Right hindlimb (tissue), 1 donor: ENCODE measurements at regions not wholly inside any gene's neighbourhood (a gene's known extent, or its start where the extent isn't known, plus 50 kb on each side); places are given as distances from the start of the nearest gene placed in this dataset.
"Not testable (repeated sequence)": the region's sequence is repeated elsewhere in the genome, so short reads cannot be mapped to it uniquely, and the experiment has no call there.

Experiments
- DNase-seq: peaks from one replicate; pipeline ENCODE4 v3.0.0-alpha.2; 2018

- DNase-seq, result no peak
These were observed 63.1 kb downstream of the TSN start for GRCh38 chr2:121818546-121818945.

DNA sequence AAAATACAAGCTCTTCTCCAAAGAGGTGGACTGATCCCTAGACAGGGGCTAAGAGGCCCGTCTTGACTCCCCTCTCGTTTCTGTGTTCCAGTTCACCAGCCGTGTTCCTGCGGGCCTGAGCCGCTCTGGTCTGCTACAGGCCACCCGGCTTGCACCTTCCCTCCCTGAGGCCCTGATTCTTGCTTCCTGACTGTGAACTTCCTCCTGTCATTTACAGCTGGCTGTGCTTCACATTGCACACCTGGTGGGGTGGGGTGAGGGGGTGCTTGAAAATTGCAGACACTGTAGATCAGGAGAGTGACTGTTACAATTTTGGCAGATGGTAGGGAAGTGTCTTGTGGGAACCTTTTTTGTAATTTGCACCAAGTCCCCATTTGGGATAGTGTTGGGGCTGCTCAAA lies 64.4 kb downstream of the TSN start:
- DNase-seq, result no peak

DNA sequence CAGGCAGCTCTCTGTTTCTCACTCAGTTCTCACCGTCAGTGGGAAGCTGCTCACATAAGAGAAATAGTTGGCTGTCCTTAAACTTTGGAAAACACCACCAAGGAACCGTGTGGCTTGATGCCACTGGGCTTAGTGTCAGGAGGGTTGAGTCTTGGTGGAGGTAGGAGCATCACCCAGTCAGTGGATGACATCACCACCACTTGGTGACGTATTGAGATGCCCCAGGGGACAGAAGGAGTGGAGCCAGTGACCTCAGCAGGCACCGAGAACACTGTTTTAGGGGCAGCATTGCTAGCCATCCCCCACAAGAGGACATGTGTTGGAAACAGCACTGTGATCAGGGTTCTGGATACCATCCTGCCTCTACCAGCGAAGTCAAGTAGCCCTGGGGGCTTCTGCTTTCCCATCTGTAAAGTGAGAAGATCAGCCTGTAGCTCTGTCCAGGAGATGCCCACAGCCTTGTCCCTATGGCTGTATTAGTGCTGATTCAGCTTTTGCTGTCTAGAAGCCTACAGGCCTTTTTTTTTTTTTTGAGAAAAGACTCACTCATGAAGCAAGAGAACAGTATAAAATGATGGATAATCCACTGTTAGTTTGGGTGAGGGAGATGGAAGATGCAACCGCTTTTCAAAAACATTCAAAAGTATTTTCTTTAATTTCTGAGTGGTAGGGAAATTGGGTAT lies 66.2 kb downstream of the TSN start:
- no peak for DNase-seq

- DNase-seq, result no peak
These were observed 68.8 kb downstream of the TSN start for GRCh38 chr2:121824264-121824663.

DNA sequence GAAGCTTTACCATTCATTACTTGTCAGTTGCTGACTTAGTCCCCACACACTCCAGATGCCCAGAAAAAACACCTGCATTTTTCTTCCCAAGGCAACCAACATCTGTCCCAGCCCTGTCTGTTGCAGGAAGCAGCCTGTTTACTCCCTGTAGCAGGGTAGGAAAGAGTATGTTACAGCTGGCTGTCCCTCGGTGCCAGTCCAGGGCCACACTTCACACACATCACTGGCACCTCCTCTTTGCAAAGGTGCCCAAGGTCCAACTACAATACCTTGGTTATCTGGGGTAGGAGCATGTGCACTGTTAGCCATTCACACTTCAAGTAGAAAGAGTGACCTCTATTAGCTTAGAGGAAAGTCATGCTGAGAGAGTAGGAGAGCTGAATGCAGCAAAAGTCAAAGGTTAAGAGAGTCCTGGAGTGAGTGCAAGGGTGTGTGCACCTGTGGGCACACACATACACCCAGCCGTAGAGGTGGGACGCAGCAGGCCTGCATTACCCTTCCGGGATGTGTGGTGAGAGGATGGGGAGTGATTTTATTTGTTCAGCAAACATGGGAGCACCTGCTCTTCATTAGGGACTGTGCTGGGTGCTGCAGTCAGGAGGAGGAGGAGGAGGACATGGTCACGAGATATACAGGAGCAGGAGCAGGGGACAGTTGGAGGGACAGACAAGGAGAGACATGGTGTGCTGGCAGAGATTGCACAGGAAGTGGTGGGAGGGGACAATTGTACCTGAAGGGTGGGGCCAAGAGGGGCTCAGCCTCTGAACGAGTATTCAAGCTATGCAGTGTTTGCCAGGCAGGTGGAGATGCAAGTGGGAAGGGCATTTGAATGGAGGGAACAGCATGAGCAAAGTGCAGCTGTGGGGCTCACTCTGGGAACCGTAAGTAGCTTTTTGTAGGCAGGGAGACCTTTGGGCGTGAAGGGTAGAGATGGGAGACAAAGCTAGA lies 69.8 kb downstream of the TSN start:
- DNase-seq, result no peak

DNA sequence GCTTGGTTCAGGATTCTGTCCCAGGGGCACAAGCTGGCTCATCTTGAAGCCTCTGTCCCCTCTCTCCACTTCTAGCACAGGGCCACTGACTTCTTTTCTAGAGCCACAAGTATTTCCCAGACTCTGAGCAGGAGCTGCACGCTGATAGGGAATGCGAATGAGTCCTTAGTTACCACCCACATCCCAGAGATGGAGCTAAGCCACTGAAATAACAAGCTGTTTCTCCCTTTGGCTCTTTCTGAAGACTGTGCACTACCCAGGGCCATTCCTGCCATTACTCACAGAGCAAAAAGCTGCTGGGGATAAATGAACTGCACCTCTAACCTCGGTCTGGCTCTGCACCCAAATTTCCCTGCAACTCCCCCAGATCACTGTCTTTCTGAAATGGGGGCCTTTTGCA lies 70.6 kb downstream of the TSN start:
- DNase-seq, result no peak

- DNase-seq, result no peak
These were observed 72.9 kb downstream of the TSN start for GRCh38 chr2:121828281-121828731.

DNA sequence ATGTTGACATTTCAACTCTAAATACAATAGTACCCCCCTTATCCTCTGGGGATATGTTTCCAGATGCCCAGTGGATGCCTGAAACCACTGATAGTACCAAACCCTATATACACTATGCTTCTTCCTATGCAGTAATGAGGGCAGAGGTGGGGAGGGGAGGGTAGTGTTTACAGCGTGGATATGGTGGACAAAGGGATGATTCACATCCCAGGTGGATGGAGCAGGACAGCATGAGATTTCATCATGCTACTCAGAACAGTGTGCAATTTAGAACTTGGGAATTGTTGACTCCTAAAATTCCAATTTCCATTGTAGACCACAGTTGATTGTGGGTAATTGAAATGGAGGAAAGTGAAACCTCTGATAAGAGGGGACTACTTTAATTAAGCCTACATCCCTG lies 75.4 kb downstream of the TSN start:
- no peak for DNase-seq

DNA sequence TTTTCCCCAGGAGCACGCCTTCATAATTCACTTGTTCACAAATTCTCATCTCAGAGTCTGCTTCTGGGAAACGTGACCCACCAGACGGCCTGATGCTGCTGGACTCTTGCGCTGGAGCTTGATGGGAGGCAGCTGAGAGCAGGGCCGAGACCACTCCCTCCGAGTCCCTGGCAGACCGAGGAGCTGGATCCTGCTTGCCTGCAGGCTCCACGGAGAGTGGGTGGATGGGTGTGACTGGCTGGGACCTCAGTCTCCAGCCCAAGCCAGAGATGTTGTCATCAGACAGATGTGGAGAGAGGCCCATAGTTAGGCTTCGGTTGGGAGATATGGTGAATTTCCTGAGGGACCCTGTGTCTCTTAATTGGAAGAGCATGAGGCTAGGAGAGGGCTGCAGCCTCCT lies 76.4 kb downstream of the TSN start:
- DNase-seq, result peak; percentile 86

- DNase-seq, result peak; percentile 43
These were observed 77.2 kb downstream of the TSN start for GRCh38 chr2:121832412-121833357.

- no peak for DNase-seq
These were observed 77.9 kb downstream of the TSN start for GRCh38 chr2:121833358-121833723.

DNA sequence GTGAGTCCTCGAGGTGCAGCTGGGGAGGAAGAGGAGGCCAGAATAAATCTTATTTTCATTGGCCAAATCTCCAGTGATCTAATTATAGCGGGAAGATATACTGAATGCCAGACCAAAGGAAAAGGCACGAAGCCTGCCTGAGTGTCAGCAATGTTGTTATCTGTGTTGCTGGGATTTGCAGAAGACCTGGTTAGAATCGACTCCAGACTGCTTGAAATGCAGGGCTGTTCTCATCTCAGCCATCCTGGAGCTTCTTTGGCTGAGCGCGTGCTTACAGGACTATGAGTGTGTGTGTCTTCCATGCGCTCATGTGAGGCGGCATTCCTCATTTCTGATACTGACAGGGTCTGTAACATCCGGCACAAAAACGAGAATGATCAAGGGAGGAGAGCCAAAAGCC lies 81.2 kb downstream of the TSN start:
- peak; percentile 26 for DNase-seq

DNA sequence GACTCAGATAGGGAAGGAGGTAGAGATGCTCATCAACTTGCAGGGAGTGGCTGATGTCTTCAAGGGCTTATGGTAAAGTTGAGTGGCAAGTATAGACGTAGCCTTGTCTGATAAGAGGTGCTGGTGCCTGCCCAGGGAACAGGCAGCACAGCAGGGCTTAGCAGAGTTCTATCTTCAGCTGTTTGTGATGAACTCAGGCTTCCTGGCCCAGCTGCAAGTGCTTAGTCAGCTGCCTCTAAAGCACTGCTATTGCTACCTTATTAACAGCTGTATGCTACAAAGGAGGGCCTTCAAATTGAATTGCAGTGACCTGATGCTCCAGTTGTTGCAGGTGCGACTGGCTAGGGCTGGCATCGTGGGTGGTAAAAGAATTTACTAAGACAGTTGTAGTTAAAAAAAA lies 82.1 kb downstream of the TSN start:
- no peak for DNase-seq

DNA sequence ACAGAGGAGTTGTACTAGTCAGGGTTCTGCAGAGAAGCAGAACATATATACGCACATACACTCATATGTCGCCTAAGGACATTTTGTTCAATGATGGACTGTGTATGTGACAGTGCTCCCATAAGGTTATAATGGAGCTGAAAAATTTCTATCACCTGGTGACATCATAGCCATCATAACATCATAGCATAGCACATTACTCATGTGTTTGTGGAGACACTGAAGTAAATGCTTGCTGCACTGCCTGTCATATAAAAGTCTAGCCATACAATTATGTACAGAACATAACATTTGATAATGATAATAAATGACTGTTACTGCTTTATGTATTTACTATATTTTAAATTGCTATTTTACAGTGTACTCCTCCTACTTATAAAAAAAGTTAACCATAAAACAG lies 83.1 kb downstream of the TSN start:
- DNase-seq, result no peak

GRCh38 chr2:121839584-121839983 lies 84.1 kb downstream of the TSN start:
- no peak for DNase-seq

GRCh38 chr2:121849236-121849635 lies 93.8 kb downstream of the TSN start:
- DNase-seq, result no peak

GRCh38 chr2:121853149-121853548 lies 97.7 kb downstream of the TSN start:
- not testable (repeated sequence) for DNase-seq

GRCh38 chr2:121855510-121855909 lies 100.1 kb downstream of the TSN start:
- DNase-seq, result no peak

GRCh38 chr2:121856360-121856759 lies 100.9 kb downstream of the TSN start:
- no peak for DNase-seq

DNA sequence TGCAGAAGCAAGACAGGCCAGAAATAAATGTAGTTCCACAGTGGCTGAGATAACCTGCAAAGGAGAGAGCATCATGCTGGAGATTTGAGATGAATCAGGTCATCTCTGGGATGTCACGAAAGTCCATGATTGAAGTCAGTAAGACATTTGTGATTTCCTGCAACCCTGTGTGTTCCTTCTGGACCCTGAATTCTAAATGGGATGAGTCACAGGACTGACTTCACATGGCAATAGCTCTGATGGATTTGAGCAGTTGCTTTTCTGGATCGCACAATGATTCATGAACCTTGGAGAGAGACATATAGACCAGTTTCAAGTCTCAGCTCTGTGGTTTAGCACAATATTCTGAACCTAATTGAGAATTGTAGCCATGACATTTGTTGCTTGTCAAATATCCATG lies 102.9 kb downstream of the TSN start:
- DNase-seq, result no peak

DNA sequence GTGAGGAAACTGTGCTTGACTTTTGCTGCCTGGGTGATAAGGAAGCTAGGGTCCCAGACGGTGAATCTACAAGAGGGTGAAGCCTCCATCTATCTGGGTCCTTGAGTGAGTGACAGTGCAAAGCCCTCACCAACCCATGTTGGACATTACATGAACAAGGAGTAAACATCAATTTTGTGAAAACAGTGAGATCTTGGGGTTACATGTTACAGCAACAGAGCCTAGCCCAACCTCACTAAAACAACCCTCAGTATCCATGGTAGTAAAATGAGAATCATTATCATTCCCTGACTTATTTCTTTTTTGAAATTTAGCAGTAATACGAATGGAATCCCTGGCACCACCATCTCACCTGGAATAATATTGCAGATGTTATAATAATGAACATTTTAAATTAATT lies 103.4 kb downstream of the TSN start:
- DNase-seq, result no peak

- DNase-seq, result no peak
These were observed 104.7 kb downstream of the TSN start for GRCh38 chr2:121860033-121860757.
